SK-N-SH (cell line): ENCODE measurements at regions not wholly inside any gene's neighbourhood (a gene's known extent, or its start where the extent isn't known, plus 50 kb on each side); places are given as distances from the start of the nearest gene placed in this dataset.

Experiments used
- CTCF ChIA-PET: fragments of 300-600, 350-600 bp; formaldehyde crosslinking; extraction: SDS; loops from one replicate; lab custom pipeline; 2021; lab: Yijun Ruan, JAX
- POLR2A ChIA-PET: fragments of 350-600 bp; sonication (Branson Sonifier 250); formaldehyde crosslinking; extraction: SDS; loops from one replicate; lab custom pipeline; 2020; ENCODE audit warnings: antibody characterized with exemption, inconsistent platforms; lab: Yijun Ruan, JAX
- DNase-seq: peaks from one replicate; pipeline ENCODE4 v3.0.0; 2012
- H2AFZ ChIP-seq: fragments of 200-600 bp; sonication (generic); 2 replicates; pipeline ENCODE4 v1.8.1; 2016; ENCODE audit warnings: antibody characterized with exemption, mild to moderate bottlenecking, low read depth
- H3F3A ChIP-seq: fragments of 200-600 bp; sonication (generic); replicated peaks from 2 replicates; pipeline ENCODE3; 2016; ENCODE audit warnings: antibody characterized with exemption, mild to moderate bottlenecking; ENCODE audit not compliant: insufficient read depth
- H3K27ac ChIP-seq, 2 experiments: fragments of 200-500 bp in 1 of 2; fragments of 200-600 bp in 1 of 2; sonication (Bioruptor generic) in 1 of 2; sonication (generic), shearing (Covaris generic) in 1 of 2; 2 replicates each; pipeline versions ENCODE4 v1.5.1 to v1.6.1; 2014 to 2016; ENCODE audit warnings: low read depth in 2 of 2, inconsistent platforms in 1 of 2, low read length in 1 of 2, mild to moderate bottlenecking in 1 of 2, mixed read lengths in 1 of 2
- H3K27me3 ChIP-seq: fragments of 200-600 bp; sonication (generic), shearing (Covaris generic); 2 replicates; pipeline ENCODE4 v1.6.1; 2016; ENCODE audit warnings: mixed run types; ENCODE audit not compliant: insufficient read depth
- H3K36me3 ChIP-seq, 2 experiments: fragments of 200-500 bp in 1 of 2; fragments of 200-600 bp in 1 of 2; sonication (Bioruptor generic) in 1 of 2; sonication (generic) in 1 of 2; replicated peaks in 1 of 2; 2 replicates each; pipeline versions ENCODE3 to v1.5.1; 2014 to 2016; ENCODE audit warnings: low read length in 1 of 2, mild to moderate bottlenecking in 1 of 2; ENCODE audit not compliant: insufficient read depth in 2 of 2, control insufficient read depth in 1 of 2
- H3K4me1 ChIP-seq, 2 experiments: fragments of 200-500 bp in 1 of 2; fragments of 200-600 bp in 1 of 2; sonication (Bioruptor generic) in 1 of 2; sonication (generic), shearing (Covaris generic) in 1 of 2; 2 replicates each; pipeline versions ENCODE4 v1.5.1 to v1.6.1; 2014 to 2016; ENCODE audit warnings: low read depth in 1 of 2, low read length in 1 of 2, mixed run types in 1 of 2; ENCODE audit not compliant: insufficient read depth in 2 of 2, control insufficient read depth in 1 of 2
- H3K4me2 ChIP-seq: fragments of 200-600 bp; sonication (generic), shearing (Covaris generic); 2 replicates; pipeline ENCODE4 v1.6.1; 2017; ENCODE audit warnings: mixed run types
- H3K4me3 ChIP-seq, 2 experiments: fragments of 200-500 bp in 1 of 2; fragments of 200-600 bp in 1 of 2; sonication (Bioruptor generic) in 1 of 2; sonication (generic), shearing (Covaris generic) in 1 of 2; 2 replicates each; pipeline versions ENCODE4 v1.5.1 to v1.8.1; 2014 to 2016; ENCODE audit warnings: low read depth in 2 of 2, inconsistent platforms in 1 of 2, low read length in 1 of 2, mild to moderate bottlenecking in 1 of 2, mixed read lengths in 1 of 2, moderate library complexity in 1 of 2
- H3K79me2 ChIP-seq: fragments of 200-600 bp; sonication (generic); 2 replicates; pipeline ENCODE4 v1.8.1; 2017; ENCODE audit warnings: mild to moderate bottlenecking; ENCODE audit not compliant: insufficient read depth
- H3K9ac ChIP-seq: fragments of 200-600 bp; sonication (generic); 2 replicates; pipeline ENCODE4 v1.6.1; 2017; ENCODE audit warnings: mixed run types
- H3K9me2 ChIP-seq: fragments of 200-600 bp; sonication (generic); 2 replicates; pipeline ENCODE4 v1.6.1; 2017; ENCODE audit warnings: mixed run types
- H3K9me3 ChIP-seq: fragments of 200-600 bp; sonication (generic); 2 replicates; pipeline ENCODE4 v1.6.1; 2017; ENCODE audit warnings: mixed run types, mild to moderate bottlenecking, moderate library complexity
- H4K20me1 ChIP-seq: fragments of 200-600 bp; sonication (generic); 2 replicates; pipeline ENCODE4 v1.6.1; 2017; ENCODE audit warnings: mild to moderate bottlenecking, mixed run types; ENCODE audit not compliant: insufficient read depth
- EP300 ChIP-seq, 2 experiments: IDR thresholded peaks; 2 replicates each; pipeline versions ENCODE4 v1.4.0 to v1.6.1; 2012; ENCODE audit warnings: borderline replicate concordance in 1 of 2, low read depth in 1 of 2, low read length in 1 of 2
- JUND ChIP-seq: IDR thresholded peaks from 2 replicates; pipeline ENCODE4 v1.4.0; 2012
- MEF2A ChIP-seq: IDR thresholded peaks from 2 replicates; pipeline ENCODE4 v1.4.0; 2012; ENCODE audit warnings: low read depth, borderline replicate concordance
- MXI1 ChIP-seq: IDR thresholded peaks from 2 replicates; pipeline ENCODE4 v1.6.1; 2012; ENCODE audit warnings: mild to moderate bottlenecking, low read depth, low read length, improper control_type of control experiment
- NFIC ChIP-seq: IDR thresholded peaks from 2 replicates; pipeline ENCODE4 v1.4.0; 2012; ENCODE audit warnings: borderline replicate concordance
- POLR2AphosphoS5 ChIP-seq: IDR thresholded peaks from 2 replicates; pipeline ENCODE4 v1.6.1; 2012; ENCODE audit warnings: low read depth, low read length
- RAD21 ChIP-seq: IDR thresholded peaks from 2 replicates; pipeline ENCODE4 v1.6.1; 2012; ENCODE audit warnings: mild to moderate bottlenecking, low read length
- RCOR1 ChIP-seq: fragments of 150-350 bp; IDR thresholded peaks from 2 replicates; pipeline ENCODE4 v1.6.1; 2017; ENCODE audit warnings: antibody characterized with exemption, low read length
- TAF1 ChIP-seq: IDR thresholded peaks from 2 replicates; pipeline ENCODE4 v1.6.1; 2012; ENCODE audit warnings: low read depth, mild to moderate bottlenecking, low read length, moderate library complexity, borderline replicate concordance
- TCF12 ChIP-seq: IDR thresholded peaks from 2 replicates; pipeline ENCODE4 v1.4.0; 2012
- TEAD4 ChIP-seq: IDR thresholded peaks from 2 replicates; pipeline ENCODE4 v1.4.0; 2012; ENCODE audit warnings: mild to moderate bottlenecking, borderline replicate concordance; ENCODE audit not compliant: insufficient read depth
- WGBS: methylation state at CpG from one replicate; pipeline ENCODE4 v1.1.6; 2017; ENCODE audit warnings: low lambda C conversion rate; 5-methylcytosine and 5-hydroxymethylcytosine counted together
- TF ChIP-seq, protein P1 (sequence below): IDR thresholded peaks from 2 replicates; pipeline ENCODE4 v1.6.1; 2012; ENCODE audit warnings: mild to moderate bottlenecking, low read depth, low read length, moderate library complexity
- TF ChIP-seq, protein P2 (sequence below): IDR thresholded peaks from 2 replicates; pipeline ENCODE4 v1.4.0; 2012; ENCODE audit warnings: low read depth
- TF ChIP-seq, protein P3 (sequence below): IDR thresholded peaks from 2 replicates; pipeline ENCODE4 v1.4.0; 2012; ENCODE audit warnings: low read depth, borderline replicate concordance
- TF ChIP-seq, protein P4 (sequence below): fragments of 200-600 bp; sonication (generic); IDR thresholded peaks from 2 replicates; pipeline ENCODE4 v1.6.1; 2017; ENCODE audit warnings: antibody characterized with exemption, mild to moderate bottlenecking, moderate library complexity

GRCh38 chr3:154571553-154572226 is 141.7 kb upstream of the GPR149 start:
- Histone ChIP-seq H3K36me3 (no peaks in the 10 kb centered on the region), H3K9me2 (no peaks in the 10 kb centered on the region), H3F3A (no peaks in the 10 kb centered on the region), H2AFZ (no peak overlapping the region), H3K4me3 (no peak overlapping the region), H3K9me3 (no peaks in the 10 kb centered on the region), H3K27me3 (no peaks in the 10 kb centered on the region), H3K79me2 (no peaks in the 10 kb centered on the region), H3K4me2 (no peak overlapping the region), H3K27ac (no peak overlapping the region), H4K20me1 (no peaks in the 10 kb centered on the region), H3K9ac (no peak overlapping the region), H3K4me1 (no peaks in the 10 kb centered on the region)
- ChIA-PET CTCF (interaction anchor here (1.3 kb wide), 1 partner anchor 17 kb away, joined by 3 read pairs; no protein-coding TSS in a partner anchor), POLR2A (no interaction called here)
- no peak for DNase-seq
- WGBS: 10% methylated on average over 4 of the region's 4 CpGs
- TF ChIP-seq TAF1 (no peak), JUND (no peak), NFIC (no peak), TEAD4 (no peak), TCF12 (no peak), MEF2A (no peak), MXI1 (no peak), RCOR1 (no peak), RAD21 (no peak), EP300 (IDR thresholded peaks at IDR 0.05; ENCODE audit: borderline replicate concordance in 1 of 2, low read depth in 1 of 2, low read length in 1 of 2) (no peak), POLR2AphosphoS5 (no peak)
- TF ChIP-seq, protein P1, sequence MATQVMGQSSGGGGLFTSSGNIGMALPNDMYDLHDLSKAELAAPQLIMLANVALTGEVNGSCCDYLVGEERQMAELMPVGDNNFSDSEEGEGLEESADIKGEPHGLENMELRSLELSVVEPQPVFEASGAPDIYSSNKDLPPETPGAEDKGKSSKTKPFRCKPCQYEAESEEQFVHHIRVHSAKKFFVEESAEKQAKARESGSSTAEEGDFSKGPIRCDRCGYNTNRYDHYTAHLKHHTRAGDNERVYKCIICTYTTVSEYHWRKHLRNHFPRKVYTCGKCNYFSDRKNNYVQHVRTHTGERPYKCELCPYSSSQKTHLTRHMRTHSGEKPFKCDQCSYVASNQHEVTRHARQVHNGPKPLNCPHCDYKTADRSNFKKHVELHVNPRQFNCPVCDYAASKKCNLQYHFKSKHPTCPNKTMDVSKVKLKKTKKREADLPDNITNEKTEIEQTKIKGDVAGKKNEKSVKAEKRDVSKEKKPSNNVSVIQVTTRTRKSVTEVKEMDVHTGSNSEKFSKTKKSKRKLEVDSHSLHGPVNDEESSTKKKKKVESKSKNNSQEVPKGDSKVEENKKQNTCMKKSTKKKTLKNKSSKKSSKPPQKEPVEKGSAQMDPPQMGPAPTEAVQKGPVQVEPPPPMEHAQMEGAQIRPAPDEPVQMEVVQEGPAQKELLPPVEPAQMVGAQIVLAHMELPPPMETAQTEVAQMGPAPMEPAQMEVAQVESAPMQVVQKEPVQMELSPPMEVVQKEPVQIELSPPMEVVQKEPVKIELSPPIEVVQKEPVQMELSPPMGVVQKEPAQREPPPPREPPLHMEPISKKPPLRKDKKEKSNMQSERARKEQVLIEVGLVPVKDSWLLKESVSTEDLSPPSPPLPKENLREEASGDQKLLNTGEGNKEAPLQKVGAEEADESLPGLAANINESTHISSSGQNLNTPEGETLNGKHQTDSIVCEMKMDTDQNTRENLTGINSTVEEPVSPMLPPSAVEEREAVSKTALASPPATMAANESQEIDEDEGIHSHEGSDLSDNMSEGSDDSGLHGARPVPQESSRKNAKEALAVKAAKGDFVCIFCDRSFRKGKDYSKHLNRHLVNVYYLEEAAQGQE: no peak
- TF ChIP-seq, protein P2, sequence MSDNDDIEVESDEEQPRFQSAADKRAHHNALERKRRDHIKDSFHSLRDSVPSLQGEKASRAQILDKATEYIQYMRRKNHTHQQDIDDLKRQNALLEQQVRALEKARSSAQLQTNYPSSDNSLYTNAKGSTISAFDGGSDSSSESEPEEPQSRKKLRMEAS: no peak
- TF ChIP-seq, protein P3, sequence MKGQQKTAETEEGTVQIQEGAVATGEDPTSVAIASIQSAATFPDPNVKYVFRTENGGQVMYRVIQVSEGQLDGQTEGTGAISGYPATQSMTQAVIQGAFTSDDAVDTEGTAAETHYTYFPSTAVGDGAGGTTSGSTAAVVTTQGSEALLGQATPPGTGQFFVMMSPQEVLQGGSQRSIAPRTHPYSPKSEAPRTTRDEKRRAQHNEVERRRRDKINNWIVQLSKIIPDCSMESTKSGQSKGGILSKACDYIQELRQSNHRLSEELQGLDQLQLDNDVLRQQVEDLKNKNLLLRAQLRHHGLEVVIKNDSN: no peak
- TF ChIP-seq, protein P4, sequence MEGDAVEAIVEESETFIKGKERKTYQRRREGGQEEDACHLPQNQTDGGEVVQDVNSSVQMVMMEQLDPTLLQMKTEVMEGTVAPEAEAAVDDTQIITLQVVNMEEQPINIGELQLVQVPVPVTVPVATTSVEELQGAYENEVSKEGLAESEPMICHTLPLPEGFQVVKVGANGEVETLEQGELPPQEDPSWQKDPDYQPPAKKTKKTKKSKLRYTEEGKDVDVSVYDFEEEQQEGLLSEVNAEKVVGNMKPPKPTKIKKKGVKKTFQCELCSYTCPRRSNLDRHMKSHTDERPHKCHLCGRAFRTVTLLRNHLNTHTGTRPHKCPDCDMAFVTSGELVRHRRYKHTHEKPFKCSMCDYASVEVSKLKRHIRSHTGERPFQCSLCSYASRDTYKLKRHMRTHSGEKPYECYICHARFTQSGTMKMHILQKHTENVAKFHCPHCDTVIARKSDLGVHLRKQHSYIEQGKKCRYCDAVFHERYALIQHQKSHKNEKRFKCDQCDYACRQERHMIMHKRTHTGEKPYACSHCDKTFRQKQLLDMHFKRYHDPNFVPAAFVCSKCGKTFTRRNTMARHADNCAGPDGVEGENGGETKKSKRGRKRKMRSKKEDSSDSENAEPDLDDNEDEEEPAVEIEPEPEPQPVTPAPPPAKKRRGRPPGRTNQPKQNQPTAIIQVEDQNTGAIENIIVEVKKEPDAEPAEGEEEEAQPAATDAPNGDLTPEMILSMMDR: no peak
